Endodermal cell (in vitro differentiated cells): ENCODE measurements at regions not wholly inside any gene's neighbourhood (a gene's known extent, or its start where the extent isn't known, plus 50 kb on each side); places are given as distances from the start of the nearest gene placed in this dataset.

Experiments used
- DNase-seq: peaks from one replicate; pipeline ENCODE4 v3.0.0-alpha.2; 2017
- H3K27ac ChIP-seq: 2 replicates; pipeline ENCODE4 v1.5.1; 2013; ENCODE audit warnings: mild to moderate bottlenecking, low read depth, low read length, moderate library complexity
- H3K27me3 ChIP-seq: 2 replicates; pipeline ENCODE4 v1.6.1; 2013; ENCODE audit warnings: mild to moderate bottlenecking, low read length, moderate library complexity; ENCODE audit not compliant: insufficient read depth, control insufficient read depth, poor library complexity, severe bottlenecking
- H3K36me3 ChIP-seq: 2 replicates; pipeline ENCODE4 v1.7.0; 2013; ENCODE audit warnings: mild to moderate bottlenecking, low read length, moderate library complexity; ENCODE audit not compliant: control insufficient read depth, insufficient read depth
- H3K4me1 ChIP-seq: one replicate; pipeline ENCODE4 v1.7.0; 2013; ENCODE audit warnings: low read length; ENCODE audit not compliant: control insufficient read depth, insufficient read depth
- H3K4me3 ChIP-seq: 2 replicates; pipeline ENCODE4 v1.5.1; 2013; ENCODE audit warnings: mild to moderate bottlenecking, low read length, moderate library complexity
- H3K9ac ChIP-seq: 2 replicates; pipeline ENCODE4 v1.6.1; 2013; ENCODE audit warnings: mild to moderate bottlenecking, low read length, moderate library complexity; ENCODE audit not compliant: poor library complexity, severe bottlenecking; ENCODE audit errors: extremely low read depth
- H3K9me3 ChIP-seq: 2 replicates; pipeline ENCODE4 v1.6.1; 2013; ENCODE audit warnings: mild to moderate bottlenecking, low read length, moderate library complexity; ENCODE audit not compliant: control insufficient read depth
- H3K27ac Mint-ChIP-seq: 2 replicates; pipeline ENCODE4 v1.8.0; 2020; ENCODE audit warnings: mixed read lengths
- H3K27me3 Mint-ChIP-seq: 2 replicates; pipeline ENCODE4 v1.8.0; 2021; ENCODE audit warnings: mild to moderate bottlenecking, mixed read lengths; ENCODE audit not compliant: insufficient read depth
- H3K36me3 Mint-ChIP-seq: 2 replicates; pipeline ENCODE4 v1.8.0; 2020; ENCODE audit warnings: low read depth, mixed read lengths
- H3K4me1 Mint-ChIP-seq: 2 replicates; pipeline ENCODE4 v1.8.0; 2020; ENCODE audit warnings: mixed read lengths
- H3K4me3 Mint-ChIP-seq: 2 replicates; pipeline ENCODE4 v1.8.0; 2020; ENCODE audit warnings: mild to moderate bottlenecking, moderate library complexity, mixed read lengths
- H3K9me3 Mint-ChIP-seq: 2 replicates; pipeline ENCODE4 v1.8.0; 2020; ENCODE audit warnings: mild to moderate bottlenecking, mixed read lengths
- CTCF ChIP-seq: fragments of 200-600 bp; sonication (generic); conservative IDR thresholded peaks from 2 replicates; pipeline ENCODE4 v1.5.0; 2021; ENCODE audit warnings: antibody characterized with exemption, mild to moderate bottlenecking
- WGBS, 2 experiments: methylation state at CpG; one replicate each; pipeline versions ENCODE4 v1.1.5 to v1.1.7; 2013; ENCODE audit warnings: missing lambda C conversion rate in 2 of 2, mixed read lengths in 1 of 2; ENCODE audit not compliant: insufficient coverage in 1 of 2, insufficient read length in 1 of 2; 5-methylcytosine and 5-hydroxymethylcytosine counted together

- H3K36me3 ChIP-seq = no peaks in the 10 kb centered on the region
- H3K4me1 ChIP-seq = no peaks in the 10 kb centered on the region
- H3K4me3 ChIP-seq = no peak overlapping the region
- Mint-ChIP-seq H3K27ac (no peak overlapping the region), H3K4me3 (no peak overlapping the region), H3K4me1 (no peaks in the 10 kb centered on the region), H3K9me3 (peaks cover 4% of the 10 kb centered on the region), H3K27me3 (peaks cover 5% of the 10 kb centered on the region), H3K36me3 (no peaks in the 10 kb centered on the region)
- WGBS, 2 experiments = 94 to 96% methylated on average over 16 of the region's 16 CpGs
- no peak overlapping the region for H3K27ac ChIP-seq
- no peaks in the 10 kb centered on the region for H3K9me3 ChIP-seq
- DNase-seq = no peak
- H3K27me3 ChIP-seq = no peaks in the 10 kb centered on the region
- H3K9ac ChIP-seq = no peak overlapping the region
- TF ChIP-seq CTCF = no peak
These were observed 52.7 kb upstream of the INPP5A start for GRCh38 chr10:132484922-132485321.

DNA sequence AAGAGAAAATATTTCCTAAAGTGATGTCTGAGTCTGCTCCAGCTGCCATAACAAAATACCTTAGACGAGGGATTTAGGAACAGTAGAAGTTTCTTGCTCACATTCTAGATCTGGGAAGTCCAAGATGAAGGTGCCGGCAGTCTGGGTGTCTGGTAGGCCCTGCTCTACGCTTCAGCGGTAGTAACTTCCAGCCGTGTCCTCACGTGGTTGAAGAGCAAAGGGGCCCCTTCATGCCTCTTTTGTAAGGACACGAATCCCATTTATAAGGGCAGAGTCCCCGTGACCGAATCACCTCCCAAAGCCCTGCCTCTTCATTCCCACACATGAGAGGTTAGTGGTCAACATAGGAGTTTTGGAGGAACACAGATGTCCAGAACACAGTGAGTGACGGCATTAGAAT, 52.2 kb upstream of the INPP5A start:
- Histone ChIP-seq H3K4me3 (no peak overlapping the region), H3K36me3 (no peaks in the 10 kb centered on the region), H3K27ac (no peak overlapping the region), H3K9ac (no peak overlapping the region), H3K4me1 (no peaks in the 10 kb centered on the region), H3K9me3 (no peaks in the 10 kb centered on the region), H3K27me3 (no peaks in the 10 kb centered on the region)
- TF ChIP-seq CTCF = no peak
- H3K4me3 Mint-ChIP-seq = no peak overlapping the region
- H3K9me3 Mint-ChIP-seq = peaks cover 7% of the 10 kb centered on the region
- peaks cover 5% of the 10 kb centered on the region for H3K27me3 Mint-ChIP-seq
- 89 to 95% methylated on average over 9 to 10 of the region's 10 CpGs for WGBS, 2 experiments
- H3K36me3 Mint-ChIP-seq = no peaks in the 10 kb centered on the region
- H3K4me1 Mint-ChIP-seq = no peaks in the 10 kb centered on the region
- no peak for DNase-seq
- no peak overlapping the region for H3K27ac Mint-ChIP-seq

DNA sequence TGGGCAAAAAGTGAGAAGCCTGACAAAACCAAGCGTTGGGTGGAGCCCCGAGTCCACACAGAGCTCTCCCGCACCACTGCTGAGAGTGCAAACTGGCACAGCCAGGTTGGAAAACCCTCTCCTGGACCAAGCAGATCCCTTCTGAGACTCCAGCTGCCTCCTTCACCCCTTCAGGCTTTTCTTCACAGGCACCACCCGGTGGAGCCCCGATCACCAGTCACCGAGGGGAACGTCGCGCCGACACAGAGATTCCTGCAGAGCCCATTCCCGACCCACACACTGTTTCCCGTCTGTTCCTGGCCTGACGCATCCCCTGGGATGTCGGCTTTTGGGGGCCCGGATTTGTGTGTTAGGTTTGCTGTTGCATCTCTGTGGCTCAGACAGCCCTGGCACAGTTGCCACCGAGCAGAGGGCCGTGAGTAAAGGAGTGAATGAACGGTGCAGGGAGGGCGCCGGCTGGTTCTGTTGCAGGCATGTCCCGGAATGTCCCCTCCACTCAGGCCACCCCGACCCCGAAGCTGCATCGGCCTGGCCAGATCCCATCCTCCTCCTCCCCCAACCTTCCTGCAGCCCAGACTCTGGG, 51.0 kb upstream of the INPP5A start:
- no peaks in the 10 kb centered on the region for H3K36me3 Mint-ChIP-seq
- Histone ChIP-seq H3K4me1 (no peaks in the 10 kb centered on the region), H3K27ac (no peak overlapping the region), H3K9ac (no peak overlapping the region), H3K4me3 (no peak overlapping the region), H3K27me3 (no peaks in the 10 kb centered on the region), H3K36me3 (no peaks in the 10 kb centered on the region), H3K9me3 (no peaks in the 10 kb centered on the region)
- no peak overlapping the region for H3K4me3 Mint-ChIP-seq
- TF ChIP-seq CTCF = no peak
- no peaks in the 10 kb centered on the region for H3K4me1 Mint-ChIP-seq
- H3K9me3 Mint-ChIP-seq = peaks cover 11% of the 10 kb centered on the region
- WGBS, 2 experiments = 90 to 91% methylated on average over 13 to 24 of the region's 24 CpGs
- no peak for DNase-seq
- no peak overlapping the region for H3K27ac Mint-ChIP-seq
- peaks cover 5% of the 10 kb centered on the region for H3K27me3 Mint-ChIP-seq
